Activated T-helper 1 cell treated with anti-CD3 and anti-CD28 coated beads, Interleukin-12 subunit alpha, Interleukin-12 subunit beta, Interleukin-2, Interleukin-4 antibody, amounts not matched to agents 30 ng/mL and 10 ng/mL and 1 ng/mL, durations not matched to agents 14 hours and 24 hours and 36 hours (primary cell): ENCODE measurements at regions not wholly inside any gene's neighbourhood (a gene's known extent, or its start where the extent isn't known, plus 50 kb on each side); places are given as distances from the start of the nearest gene placed in this dataset.
"Not testable (repeated sequence)": the region's sequence is repeated elsewhere in the genome, so short reads cannot be mapped to it uniquely, and the experiment has no call there.

Experiments used
- DNase-seq: peaks from one replicate; pipeline ENCODE4 v3.0.0; 2021; ENCODE audit warnings: low spot score
- H3K27ac Mint-ChIP-seq: one replicate; pipeline ENCODE4 v1.8.0; 2021; ENCODE audit warnings: mild to moderate bottlenecking, mixed read lengths
- H3K27me3 Mint-ChIP-seq: one replicate; pipeline ENCODE4 v1.8.0; 2022; ENCODE audit warnings: mild to moderate bottlenecking, moderate library complexity, mixed read lengths; ENCODE audit not compliant: insufficient read depth
- H3K36me3 Mint-ChIP-seq: one replicate; pipeline ENCODE4 v1.8.0; 2021; ENCODE audit warnings: low read depth, mixed read lengths
- H3K4me1 Mint-ChIP-seq: one replicate; pipeline ENCODE4 v1.8.0; 2021; ENCODE audit warnings: low read depth, mixed read lengths
- H3K4me3 Mint-ChIP-seq: one replicate; pipeline ENCODE4 v1.8.0; 2021; ENCODE audit warnings: mild to moderate bottlenecking, moderate library complexity, mixed read lengths
- H3K9me3 Mint-ChIP-seq: one replicate; pipeline ENCODE4 v1.8.0; 2021; ENCODE audit warnings: mixed read lengths
- intact Hi-C: fragments of 100-400 bp; cut with micrococcal nuclease; formaldehyde crosslinking; loops from one replicate; pipeline ENCODE4 v1.15.1; 2024

DNA sequence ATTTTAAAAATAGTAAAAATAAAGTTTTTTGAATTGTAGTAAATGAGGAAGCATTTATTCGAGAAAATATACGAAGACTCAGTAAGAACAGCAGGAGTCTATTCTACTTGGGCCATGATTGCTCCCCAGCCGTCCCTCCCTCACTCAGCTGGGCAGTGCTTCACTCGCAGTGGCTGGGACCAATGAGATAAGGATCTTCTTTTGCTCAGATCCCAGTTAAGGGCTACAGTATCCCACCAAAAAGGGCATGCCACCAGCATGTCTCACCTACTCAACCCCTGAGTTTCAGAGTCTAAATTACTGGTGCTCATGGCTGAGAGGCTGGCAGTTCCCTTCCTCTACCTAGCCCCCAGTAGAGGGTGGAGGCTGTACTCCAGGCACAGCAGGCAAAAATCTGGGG is 455.7 kb upstream of the PFKP start:
- H3K27me3 Mint-ChIP-seq = no peaks in the 10 kb centered on the region
- no peak overlapping the region for H3K4me3 Mint-ChIP-seq
- no peak for DNase-seq
- H3K9me3 Mint-ChIP-seq = no peaks in the 10 kb centered on the region
- H3K36me3 Mint-ChIP-seq = no peaks in the 10 kb centered on the region
- H3K4me1 Mint-ChIP-seq = no peaks in the 10 kb centered on the region
- no peak overlapping the region for H3K27ac Mint-ChIP-seq
- intact Hi-C loops = no loop called here

DNA sequence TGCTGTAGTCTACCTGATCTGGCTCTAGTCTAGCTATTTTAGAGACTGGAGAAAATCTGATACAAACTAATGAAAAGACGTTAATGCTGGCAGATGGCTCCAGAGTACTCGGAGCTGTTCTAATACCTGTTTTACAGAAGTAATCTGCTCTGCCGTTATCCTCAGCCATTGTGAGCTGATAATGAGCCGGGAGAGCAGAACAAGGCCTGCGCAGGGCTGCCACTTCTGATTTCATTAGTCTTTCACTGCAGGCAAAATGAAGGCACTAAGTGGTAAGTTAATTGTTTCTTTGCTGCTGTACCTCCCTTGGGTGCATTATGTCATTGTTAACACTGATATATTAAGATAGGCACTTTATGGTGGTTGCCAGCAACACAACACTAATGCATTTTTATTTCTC is 456.4 kb upstream of the PFKP start:
- Mint-ChIP-seq H3K4me3 (no peak overlapping the region), H3K9me3 (no peaks in the 10 kb centered on the region), H3K27ac (no peak overlapping the region), H3K27me3 (no peaks in the 10 kb centered on the region), H3K4me1 (no peaks in the 10 kb centered on the region), H3K36me3 (no peaks in the 10 kb centered on the region)
- no peak for DNase-seq
- intact Hi-C loops = no loop called here

DNA sequence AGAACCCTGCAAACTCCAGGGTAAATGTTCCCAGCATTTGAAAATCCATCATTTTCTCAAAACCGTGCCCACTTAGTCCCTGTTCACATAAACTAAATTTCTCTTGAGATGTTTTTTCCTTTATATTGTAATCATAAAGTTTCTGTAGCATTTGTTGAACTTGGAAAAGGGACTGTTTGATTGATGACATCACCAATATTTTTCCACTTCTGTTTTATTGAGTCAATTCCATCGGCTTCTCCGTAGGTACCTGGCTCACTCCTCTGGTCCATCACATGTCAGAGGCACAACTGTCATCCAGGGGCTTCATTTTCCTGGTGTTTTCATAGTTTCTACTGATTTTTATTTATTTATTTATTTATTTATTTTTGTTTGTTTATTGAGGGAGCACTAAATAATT is 462.5 kb upstream of the PFKP start:
- Mint-ChIP-seq H3K4me1 (no peaks in the 10 kb centered on the region), H3K4me3 (no peak overlapping the region), H3K9me3 (peaks cover 3% of the 10 kb centered on the region), H3K27me3 (no peaks in the 10 kb centered on the region), H3K36me3 (no peaks in the 10 kb centered on the region), H3K27ac (no peak overlapping the region)
- intact Hi-C loops = no loop called here
- no peak for DNase-seq

DNA sequence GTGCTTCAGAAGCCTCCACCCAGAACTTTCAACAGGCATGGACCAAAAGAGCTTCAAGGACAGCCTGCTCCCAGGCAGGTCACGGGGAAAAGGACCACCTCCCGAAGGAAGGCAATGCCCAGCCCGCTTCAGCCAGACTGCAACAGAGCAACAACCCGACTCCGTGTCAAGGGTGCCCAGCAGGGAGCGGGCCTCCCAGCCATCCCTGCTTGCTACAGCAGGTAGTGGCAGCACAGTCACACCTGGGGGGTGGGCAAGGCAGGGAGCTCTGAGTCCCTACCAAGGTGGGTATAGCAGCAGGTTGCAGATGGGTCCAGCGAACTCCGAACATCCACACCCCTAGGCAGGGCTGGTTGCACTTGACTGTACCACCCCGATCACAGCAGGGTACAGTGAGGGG is 467.8 kb upstream of the PFKP start:
- no peak for DNase-seq
- no peak overlapping the region for H3K4me3 Mint-ChIP-seq
- H3K36me3 Mint-ChIP-seq = no peaks in the 10 kb centered on the region
- no peaks in the 10 kb centered on the region for H3K4me1 Mint-ChIP-seq
- intact Hi-C loops = no loop called here
- H3K27ac Mint-ChIP-seq = no peak overlapping the region
- peaks cover 2% of the 10 kb centered on the region for H3K27me3 Mint-ChIP-seq
- H3K9me3 Mint-ChIP-seq = peaks cover 3% of the 10 kb centered on the region

DNA sequence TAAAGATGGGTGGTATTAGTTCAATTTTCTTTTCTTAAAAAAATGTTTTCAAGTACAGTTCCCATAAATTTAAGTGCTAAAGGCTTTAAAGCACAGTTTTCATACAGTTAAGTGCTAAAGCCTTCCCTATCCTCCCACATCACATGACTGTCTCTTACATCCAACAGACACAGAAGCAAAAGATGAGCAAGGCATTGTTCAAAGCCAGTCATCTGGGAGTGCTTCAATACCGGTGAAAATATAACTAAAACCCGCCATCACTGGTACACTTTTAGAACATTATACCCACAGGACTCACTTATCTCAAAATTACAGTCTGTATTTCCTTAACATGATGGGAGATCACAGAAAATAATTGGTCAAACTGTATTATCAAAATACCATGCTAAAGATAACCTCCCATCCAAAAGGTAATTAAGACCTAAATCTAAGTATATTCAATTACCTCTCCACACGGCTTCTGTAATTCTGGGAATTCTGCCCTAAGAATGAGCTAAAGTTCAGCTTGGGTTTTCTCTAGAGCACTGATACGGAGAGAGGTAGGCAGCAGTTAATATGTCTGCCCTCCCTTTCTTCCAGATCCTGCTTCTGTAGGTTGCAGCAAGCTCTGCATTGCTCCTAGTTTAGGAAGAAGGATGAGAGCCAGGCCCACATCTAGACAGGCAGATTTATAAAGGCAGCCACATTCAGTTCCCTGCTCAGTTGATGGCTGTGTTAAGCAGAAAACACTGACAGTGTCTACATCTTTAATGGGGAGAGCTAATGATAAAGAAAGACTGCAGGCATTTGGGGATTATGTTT is 474.8 kb upstream of the PFKP start:
- intact Hi-C loops = no loop called here
- H3K27me3 Mint-ChIP-seq = peaks cover 2% of the 10 kb centered on the region

DNA sequence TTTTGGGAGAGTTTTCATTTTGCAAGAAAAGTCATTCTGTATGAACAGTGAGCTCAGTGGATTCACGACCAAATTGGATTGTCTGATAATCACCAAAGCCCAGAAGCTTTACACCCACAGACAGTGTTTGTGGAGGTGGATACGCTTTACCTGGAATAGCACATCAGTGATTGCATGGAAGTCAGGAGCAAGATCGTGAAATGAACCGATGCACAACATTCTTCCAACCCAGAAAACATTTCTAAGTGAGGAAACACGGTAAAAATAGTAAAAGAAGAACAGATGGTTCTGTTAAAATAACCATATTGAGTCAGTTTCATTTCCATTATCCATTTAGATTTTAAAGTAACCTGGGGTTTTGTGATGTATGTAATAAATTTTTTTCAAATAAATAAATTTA is 478.2 kb upstream of the PFKP start:
- Mint-ChIP-seq H3K4me1 (no peaks in the 10 kb centered on the region), H3K36me3 (no peaks in the 10 kb centered on the region), H3K27me3 (peaks cover 2% of the 10 kb centered on the region), H3K9me3 (no peaks in the 10 kb centered on the region), H3K27ac (no peak overlapping the region), H3K4me3 (no peak overlapping the region)
- no peak for DNase-seq
- intact Hi-C loops = no loop called here

More for the DNA sequence above, 474.8 kb upstream of the PFKP start:
- Mint-ChIP-seq H3K9me3 (peaks cover 3% of the 10 kb centered on the region), H3K27ac (no peak overlapping the region), H3K36me3 (no peaks in the 10 kb centered on the region), H3K4me3 (no peak overlapping the region), H3K4me1 (no peaks in the 10 kb centered on the region)
- no peak for DNase-seq

DNA sequence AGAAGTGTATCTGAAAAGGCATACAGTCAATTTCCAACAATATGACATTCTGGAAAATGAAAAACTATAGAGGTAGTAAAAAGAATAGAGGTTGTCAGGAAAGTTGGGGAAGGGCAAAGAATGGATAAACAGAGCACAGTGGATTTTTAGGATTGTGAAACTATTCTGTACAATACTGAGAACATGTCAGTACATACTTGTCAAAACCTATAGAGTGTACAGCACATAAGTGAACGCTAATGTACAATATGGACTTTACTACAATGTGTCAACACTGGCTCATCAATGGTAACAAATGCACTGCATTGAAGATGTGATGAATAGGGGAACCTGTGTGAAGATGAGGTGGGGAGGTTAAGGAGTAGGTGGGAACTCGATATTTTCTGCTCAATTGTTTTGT is 483.0 kb upstream of the PFKP start:
- no peak overlapping the region for H3K4me3 Mint-ChIP-seq
- H3K4me1 Mint-ChIP-seq = no peaks in the 10 kb centered on the region
- H3K9me3 Mint-ChIP-seq = no peaks in the 10 kb centered on the region
- H3K27ac Mint-ChIP-seq = no peak overlapping the region
- intact Hi-C loops = no loop called here
- no peak for DNase-seq
- no peaks in the 10 kb centered on the region for H3K27me3 Mint-ChIP-seq
- no peaks in the 10 kb centered on the region for H3K36me3 Mint-ChIP-seq

DNA sequence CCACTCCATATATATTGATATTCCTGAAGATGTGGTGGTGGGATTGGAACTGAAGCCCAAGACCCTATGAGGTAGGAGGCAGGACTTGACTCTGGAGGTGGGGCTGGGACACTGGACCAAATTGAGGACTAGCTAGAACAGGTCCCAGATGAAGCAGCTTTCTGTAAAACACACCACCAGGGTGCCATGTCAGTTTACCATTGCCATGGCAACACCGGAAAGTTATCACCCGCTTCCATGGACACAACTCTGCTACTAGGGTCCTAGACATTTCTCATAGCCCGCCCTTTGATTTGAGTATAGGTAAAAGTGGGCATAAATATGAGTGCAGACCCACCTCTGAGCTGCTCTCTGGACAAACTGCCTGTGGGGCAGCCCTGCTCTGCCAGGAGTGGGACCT is 490.5 kb upstream of the PFKP start:
- Mint-ChIP-seq H3K4me1 (no peaks in the 10 kb centered on the region), H3K36me3 (no peaks in the 10 kb centered on the region), H3K4me3 (no peak overlapping the region), H3K27ac (no peak overlapping the region), H3K9me3 (no peaks in the 10 kb centered on the region), H3K27me3 (no peaks in the 10 kb centered on the region)
- DNase-seq = no peak
- intact Hi-C loops = no loop called here

DNA sequence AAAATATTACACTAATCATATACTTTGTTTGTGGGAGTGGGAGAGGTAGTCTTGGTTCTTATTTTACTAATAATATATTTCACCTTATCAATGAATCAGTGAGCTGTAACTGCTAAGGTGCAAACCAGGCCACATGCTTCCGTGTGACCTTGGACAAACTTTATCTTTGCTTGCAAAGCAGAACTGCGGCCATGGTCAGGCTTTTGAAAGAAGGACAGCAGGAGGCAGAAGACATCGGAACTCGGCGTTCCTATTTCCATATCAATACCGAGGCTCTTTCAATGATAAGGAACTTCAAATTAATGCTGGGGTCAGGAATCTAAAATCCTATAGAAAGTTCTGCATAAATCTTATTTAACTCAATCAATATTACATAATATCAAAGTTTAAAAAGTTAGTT is 491.9 kb upstream of the PFKP start:
- no peak overlapping the region for H3K27ac Mint-ChIP-seq
- no peak for DNase-seq
- no peaks in the 10 kb centered on the region for H3K9me3 Mint-ChIP-seq
- H3K36me3 Mint-ChIP-seq = no peaks in the 10 kb centered on the region
- intact Hi-C loops = no loop called here
- H3K27me3 Mint-ChIP-seq = no peaks in the 10 kb centered on the region
- H3K4me3 Mint-ChIP-seq = no peak overlapping the region
- no peaks in the 10 kb centered on the region for H3K4me1 Mint-ChIP-seq

DNA sequence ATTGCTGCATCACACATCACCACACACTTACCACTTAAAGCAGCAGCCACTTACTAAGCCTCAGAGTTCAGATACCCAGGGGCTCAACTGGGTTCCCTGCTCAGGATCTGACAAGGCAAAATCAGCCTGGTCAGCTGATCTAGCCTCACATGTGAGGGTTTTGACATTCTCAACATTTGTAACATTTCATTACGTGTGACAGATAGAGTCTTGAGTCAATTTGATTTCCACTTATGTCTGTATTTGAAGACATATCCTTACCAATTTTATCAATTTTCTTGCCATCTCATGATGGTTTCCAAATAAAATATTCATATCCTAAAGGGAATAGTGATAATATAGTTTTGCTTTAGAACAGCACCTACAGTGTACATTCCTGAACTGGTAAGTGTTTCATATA is 494.7 kb upstream of the PFKP start:
- Mint-ChIP-seq H3K9me3 (no peaks in the 10 kb centered on the region), H3K4me1 (no peaks in the 10 kb centered on the region), H3K4me3 (no peak overlapping the region), H3K27me3 (no peaks in the 10 kb centered on the region), H3K27ac (no peak overlapping the region), H3K36me3 (no peaks in the 10 kb centered on the region)
- DNase-seq = no peak
- intact Hi-C loops = no loop called here

DNA sequence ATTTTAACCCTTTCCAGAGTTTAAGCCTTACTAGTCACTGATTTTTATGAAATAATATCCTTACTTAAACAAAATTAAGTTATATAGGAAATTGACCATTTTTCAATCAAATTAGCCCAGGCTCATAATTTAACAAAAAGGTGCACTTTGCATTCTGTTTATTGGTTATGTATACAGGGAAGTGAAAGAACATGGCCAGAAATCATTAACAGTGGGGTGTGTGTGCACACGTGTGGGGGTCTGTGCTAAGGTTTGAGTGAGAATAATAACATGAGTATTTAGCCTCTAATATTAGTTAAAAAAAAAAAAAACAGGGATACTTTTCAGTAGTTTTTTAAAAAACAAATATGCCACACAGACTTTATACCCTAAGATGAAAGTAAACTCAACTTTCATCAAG is 510.5 kb upstream of the PFKP start:
- no peaks in the 10 kb centered on the region for H3K4me1 Mint-ChIP-seq
- H3K9me3 Mint-ChIP-seq = no peaks in the 10 kb centered on the region
- H3K27ac Mint-ChIP-seq = no peak overlapping the region
- intact Hi-C loops = no loop called here
- H3K27me3 Mint-ChIP-seq = peaks cover 5% of the 10 kb centered on the region
- no peaks in the 10 kb centered on the region for H3K36me3 Mint-ChIP-seq
- no peak overlapping the region for H3K4me3 Mint-ChIP-seq
- DNase-seq = no peak

DNA sequence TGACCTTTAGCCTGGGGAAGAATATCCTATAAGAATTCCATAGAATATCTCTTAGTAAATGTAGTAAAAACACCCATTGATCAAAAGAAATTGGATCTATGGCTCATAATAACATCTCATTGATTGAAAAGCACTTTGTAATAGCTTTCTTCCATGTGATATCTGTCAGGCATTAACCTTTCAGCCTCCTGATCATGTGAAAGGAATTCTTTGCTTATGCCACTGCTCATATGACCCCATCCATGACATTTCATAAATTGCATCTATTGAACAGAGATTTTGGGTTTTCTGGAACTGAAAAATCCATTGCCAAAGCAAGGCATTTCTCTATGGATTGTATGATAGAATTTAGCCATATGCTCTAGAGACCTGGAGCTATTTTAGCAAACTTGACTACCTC is 519.3 kb upstream of the PFKP start:
- Mint-ChIP-seq H3K9me3 (no peaks in the 10 kb centered on the region), H3K36me3 (no peaks in the 10 kb centered on the region)
- intact Hi-C loops = no loop called here

DNA sequence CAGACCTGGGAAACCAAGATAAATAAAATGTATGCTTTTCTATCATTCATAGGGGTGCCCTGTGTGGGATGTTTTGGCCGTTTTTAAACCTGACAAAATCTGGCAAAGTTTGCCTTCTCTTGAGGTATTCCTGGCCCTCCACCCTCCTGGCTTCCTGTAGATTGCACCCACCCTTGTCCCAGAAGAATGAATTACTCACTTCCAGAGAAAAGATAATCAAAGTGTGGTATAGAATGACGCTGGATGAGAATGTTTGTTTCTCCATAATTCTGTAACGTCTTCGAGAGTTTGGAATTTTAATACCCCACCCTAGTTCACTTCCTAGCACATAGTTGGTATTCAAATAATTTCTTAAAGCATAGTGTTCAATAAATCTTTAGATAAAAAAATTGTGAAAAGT is 519.7 kb upstream of the PFKP start:
- DNase-seq = no peak
- Mint-ChIP-seq H3K36me3 (no peaks in the 10 kb centered on the region), H3K27me3 (no peaks in the 10 kb centered on the region), H3K4me3 (no peak overlapping the region), H3K4me1 (no peaks in the 10 kb centered on the region), H3K27ac (no peak overlapping the region), H3K9me3 (no peaks in the 10 kb centered on the region)
- intact Hi-C loops = no loop called here

More for the DNA sequence above, 519.3 kb upstream of the PFKP start:
- Mint-ChIP-seq H3K27ac (no peak overlapping the region), H3K27me3 (no peaks in the 10 kb centered on the region), H3K4me1 (no peaks in the 10 kb centered on the region), H3K4me3 (no peak overlapping the region)
- no peak for DNase-seq

DNA sequence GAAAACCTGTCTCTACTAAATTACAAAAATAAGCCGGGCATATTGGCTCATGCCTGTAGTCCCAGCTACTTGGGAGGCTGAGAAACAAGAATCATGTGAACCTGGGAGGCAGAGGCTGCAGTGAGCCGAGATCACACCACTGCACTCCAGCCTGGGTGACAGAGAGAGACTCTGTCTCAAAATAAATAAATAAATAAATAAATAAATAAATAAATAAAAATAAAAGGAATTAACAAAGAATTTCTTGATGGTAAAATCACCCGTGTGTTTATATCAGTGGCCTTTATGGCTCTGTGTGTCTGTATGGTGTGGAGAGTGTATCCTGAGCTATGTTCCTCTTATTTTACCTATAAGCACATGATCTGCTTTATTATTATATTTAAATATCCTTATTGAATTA is 520.5 kb upstream of the PFKP start:
- H3K36me3 Mint-ChIP-seq, H3K27me3 Mint-ChIP-seq, DNase-seq, H3K27ac Mint-ChIP-seq, H3K9me3 Mint-ChIP-seq, intact Hi-C loops, H3K4me3 Mint-ChIP-seq, H3K4me1 Mint-ChIP-seq: not testable (repeated sequence)
